H9 (cell line): ENCODE measurements at regions not wholly inside any gene's neighbourhood (a gene's known extent, or its start where the extent isn't known, plus 50 kb on each side); places are given as distances from the start of the nearest gene placed in this dataset.

Experiments used
- DNase-seq: peaks from one replicate; pipeline ENCODE4 v3.0.0-alpha.2; 2017
- H2AFZ ChIP-seq: one replicate; pipeline ENCODE4 v1.6.1; 2013; ENCODE audit warnings: mild to moderate bottlenecking, low read length, control low read depth, moderate library complexity
- H2AK5ac ChIP-seq: 2 replicates; pipeline ENCODE4 v1.6.1; 2013; ENCODE audit warnings: low read length, control low read depth, mixed read lengths; ENCODE audit not compliant: insufficient read length
- H2BK120ac ChIP-seq: one replicate; pipeline ENCODE4 v1.6.1; 2013; ENCODE audit warnings: low read depth, mild to moderate bottlenecking, low read length, control low read depth, inconsistent platforms; ENCODE audit not compliant: poor library complexity, severe bottlenecking
- H2BK12ac ChIP-seq: 2 replicates; pipeline ENCODE4 v1.6.1; 2013; ENCODE audit warnings: low read length, control low read depth, mixed read lengths, low read depth; ENCODE audit not compliant: insufficient read length
- H2BK15ac ChIP-seq: 2 replicates; pipeline ENCODE4 v1.6.1; 2013; ENCODE audit warnings: low read depth, low read length, control low read depth
- H2BK20ac ChIP-seq: one replicate; pipeline ENCODE4 v1.6.1; 2013; ENCODE audit warnings: low read depth, mild to moderate bottlenecking, low read length, control low read depth, inconsistent platforms; ENCODE audit not compliant: poor library complexity, severe bottlenecking
- H2BK5ac ChIP-seq: 2 replicates; pipeline ENCODE4 v1.6.1; 2013; ENCODE audit warnings: low read length, control low read depth, mixed read lengths; ENCODE audit not compliant: insufficient read length
- H3K14ac ChIP-seq: 2 replicates; pipeline ENCODE4 v1.6.1; 2013; ENCODE audit warnings: low read length, control low read depth; ENCODE audit not compliant: insufficient read depth
- H3K18ac ChIP-seq: 2 replicates; pipeline ENCODE4 v1.6.1; 2013; ENCODE audit warnings: low read depth, mild to moderate bottlenecking, mixed read lengths, low read length, control low read depth; ENCODE audit not compliant: insufficient read length
- H3K23ac ChIP-seq: 2 replicates; pipeline ENCODE4 v1.6.1; 2013; ENCODE audit warnings: low read length, control low read depth, mixed read lengths, low read depth; ENCODE audit not compliant: insufficient read length
- H3K23me2 ChIP-seq: 2 replicates; pipeline ENCODE4 v1.6.1; 2013; ENCODE audit warnings: low read depth, mild to moderate bottlenecking, mixed read lengths, low read length, control low read depth; ENCODE audit not compliant: insufficient read length, poor library complexity, severe bottlenecking
- H3K27ac ChIP-seq: 2 replicates; pipeline ENCODE4 v1.5.1; 2013; ENCODE audit warnings: low read length, control low read depth, mixed read lengths, low read depth; ENCODE audit not compliant: insufficient read length
- H3K27me3 ChIP-seq: 2 replicates; pipeline ENCODE4 v1.6.1; 2013; ENCODE audit warnings: low read length, control low read depth, inconsistent platforms; ENCODE audit not compliant: insufficient read depth
- H3K4ac ChIP-seq: 2 replicates; pipeline ENCODE4 v1.6.1; 2013; ENCODE audit warnings: low read depth, mild to moderate bottlenecking, control low read depth, inconsistent platforms, low read length, moderate library complexity
- H3K4me1 ChIP-seq: 2 replicates; pipeline ENCODE4 v1.6.1; 2013; ENCODE audit warnings: low read length, control low read depth, inconsistent platforms; ENCODE audit not compliant: insufficient read depth
- H3K4me2 ChIP-seq: 2 replicates; pipeline ENCODE4 v1.6.1; 2013; ENCODE audit warnings: low read length, control low read depth, mixed read lengths; ENCODE audit not compliant: insufficient read length, insufficient read depth
- H3K56ac ChIP-seq: 2 replicates; pipeline ENCODE4 v1.6.1; 2013; ENCODE audit warnings: low read depth, mild to moderate bottlenecking, mixed read lengths, low read length, control low read depth; ENCODE audit not compliant: insufficient read length
- H3K79me1 ChIP-seq: 2 replicates; pipeline ENCODE4 v1.6.1; 2013; ENCODE audit warnings: low read depth, mild to moderate bottlenecking, moderate library complexity, low read length, control low read depth, inconsistent platforms; ENCODE audit not compliant: insufficient read depth, poor library complexity, severe bottlenecking
- H3K79me2 ChIP-seq: 2 replicates; pipeline ENCODE4 v1.6.1; 2013; ENCODE audit warnings: low read length, control low read depth, inconsistent platforms; ENCODE audit not compliant: insufficient read depth
- H3K9ac ChIP-seq: 2 replicates; pipeline ENCODE4 v1.6.1; 2013; ENCODE audit warnings: low read length, control low read depth, mixed read lengths; ENCODE audit not compliant: insufficient read length; ENCODE audit errors: extremely low read depth
- H3K9me3 ChIP-seq: one replicate; pipeline ENCODE4 v1.6.1; 2013; ENCODE audit warnings: low read depth, low read length, inconsistent platforms; ENCODE audit not compliant: control insufficient read depth
- H3T11ph ChIP-seq: one replicate; pipeline ENCODE4 v1.6.1; 2013; ENCODE audit warnings: mild to moderate bottlenecking, low read length, control low read depth, inconsistent platforms
- H4K20me1 ChIP-seq: one replicate; pipeline ENCODE4 v1.6.1; 2013; ENCODE audit not compliant: control insufficient read depth, insufficient read length, insufficient read depth
- H4K5ac ChIP-seq: 2 replicates; pipeline ENCODE4 v1.6.1; 2013; ENCODE audit warnings: low read depth, mild to moderate bottlenecking, mixed read lengths, low read length, control low read depth; ENCODE audit not compliant: insufficient read length
- H4K8ac ChIP-seq: replicated peaks from 2 replicates; pipeline ENCODE4 v1.6.1; 2013; ENCODE audit warnings: low read length, control low read depth, mixed read lengths, low read depth; ENCODE audit not compliant: insufficient read length
- H4K91ac ChIP-seq: 2 replicates; pipeline ENCODE4 v1.6.1; 2013; ENCODE audit warnings: low read depth, mild to moderate bottlenecking, moderate library complexity, mixed read lengths, low read length, control low read depth; ENCODE audit not compliant: insufficient read length
- H3K27ac Mint-ChIP-seq, 3 experiments: 2 replicates in 2 of 3; 3 replicates in 1 of 3; pipeline ENCODE4 v1.8.0; 2020 to 2021; ENCODE audit warnings: mixed read lengths in 3 of 3, mild to moderate bottlenecking in 1 of 3, moderate library complexity in 1 of 3
- H3K27me3 Mint-ChIP-seq: 2 replicates; pipeline ENCODE4 v1.8.0; 2021; ENCODE audit warnings: low read depth, mild to moderate bottlenecking, moderate library complexity, mixed read lengths
- H3K36me3 Mint-ChIP-seq, 3 experiments: 2 replicates in 2 of 3; 3 replicates in 1 of 3; pipeline ENCODE4 v1.8.0; 2020 to 2021; ENCODE audit warnings: low read depth in 3 of 3, mixed read lengths in 3 of 3; ENCODE audit not compliant: insufficient read depth in 1 of 3
- H3K4me1 Mint-ChIP-seq, 2 experiments: 2 replicates each; pipeline ENCODE4 v1.8.0; 2020; ENCODE audit warnings: mixed read lengths in 2 of 2
- H3K4me3 Mint-ChIP-seq, 2 experiments: 2 replicates in 1 of 2; 3 replicates in 1 of 2; pipeline ENCODE4 v1.8.0; 2020 to 2021; ENCODE audit warnings: mild to moderate bottlenecking in 2 of 2, mixed read lengths in 2 of 2, moderate library complexity in 1 of 2
- H3K9me3 Mint-ChIP-seq, 2 experiments: 2 replicates in 1 of 2; 3 replicates in 1 of 2; pipeline ENCODE4 v1.8.0; 2020; ENCODE audit warnings: mild to moderate bottlenecking in 2 of 2, mixed read lengths in 2 of 2, moderate library complexity in 1 of 2
- CTCF ChIP-seq: fragments of 200-600 bp; sonication (generic); conservative IDR thresholded peaks from 3 replicates; pipeline ENCODE4 v1.8.0; 2021; ENCODE audit warnings: antibody characterized with exemption, mild to moderate bottlenecking
- WGBS: extraction: QIAGEN DNeasy Blood & Tissue Kit; methylation state at CpG from one replicate; pipeline ENCODE4 v1.1.7; 2013; ENCODE audit warnings: missing lambda C conversion rate, low lambda C conversion rate, mixed read lengths; ENCODE audit not compliant: insufficient read length; ENCODE audit errors: extremely low coverage; 5-methylcytosine and 5-hydroxymethylcytosine counted together

GRCh38 chr20:20992277-20992676 lies 113.9 kb downstream of the LINC00237 start:
- Histone ChIP-seq H2AK5ac (no peak overlapping the region), H3K4ac (no peak overlapping the region), H3K18ac (no peak overlapping the region), H3K9ac (no peak overlapping the region), H3K27ac (no peak overlapping the region), H2BK5ac (no peak overlapping the region), H3K4me2 (no peak overlapping the region), H4K8ac (no peak overlapping the region), H2BK120ac (no peak overlapping the region), H3K9me3 (no peaks in the 10 kb centered on the region), H2BK12ac (no peak overlapping the region), H4K20me1 (no peaks in the 10 kb centered on the region), H3T11ph (no peak overlapping the region), H2BK20ac (no peak overlapping the region), H4K91ac (no peak overlapping the region), H3K4me1 (no peaks in the 10 kb centered on the region), H3K14ac (no peak overlapping the region), H3K56ac (no peak overlapping the region), H3K79me2 (no peaks in the 10 kb centered on the region), H3K27me3 (no peaks in the 10 kb centered on the region), H4K5ac (no peak overlapping the region), H2AFZ (no peak overlapping the region), H3K23ac (no peak overlapping the region), H3K23me2 (no peaks in the 10 kb centered on the region), H3K79me1 (no peaks in the 10 kb centered on the region), H2BK15ac (no peak overlapping the region)
- Mint-ChIP-seq H3K27ac (peak overlapping the region in 1 of 3 experiments; percentile 36; a peak in 1 of 7 replicates), H3K4me3 (no peak overlapping the region), H3K9me3 (no peaks in the 10 kb centered on the region), H3K36me3 (no peaks in the 10 kb centered on the region), H3K27me3 (peaks cover 4% of the 10 kb centered on the region; the same call in 1 of the 2 replicates), H3K4me1 (peaks cover 10% of the 10 kb centered on the region in 2 experiments; a peak in 2 of 4 replicates)
- no peak for DNase-seq
- no peak for TF ChIP-seq CTCF
- WGBS = no CpG with 5 or more reads among the region's 7 CpGs
